HG03135 (cell line): ENCODE measurements at regions not wholly inside any gene's neighbourhood (a gene's known extent, or its start where the extent isn't known, plus 50 kb on each side); places are given as distances from the start of the nearest gene placed in this dataset.

ENCODE experiments used
- ATAC-seq: cut with Tn5 transposase; IDR thresholded peaks from one replicate; pipeline ENCODE4 v1.9.1; 2021; ENCODE audit warnings: mild to moderate bottlenecking, moderate library complexity; ENCODE audit not compliant: unreplicated experiment

GRCh38 chr2:88283886-88284592 lies 113.9 kb downstream of the THNSL2 start:
- ATAC-seq = no peak

- no peak for ATAC-seq
Observed at GRCh38 chr2:88281302-88282217, 111.4 kb downstream of the THNSL2 start.

- ATAC-seq = no peak
Observed at GRCh38 chr2:88269836-88270235, 99.7 kb downstream of the THNSL2 start.

GRCh38 chr2:88265352-88266303 lies 95.5 kb downstream of the THNSL2 start:
- ATAC-seq = no peak

GRCh38 chr2:88263861-88264260 lies 93.7 kb downstream of the THNSL2 start:
- ATAC-seq = no peak

- no peak for ATAC-seq
Observed at GRCh38 chr2:88261725-88262124, 91.6 kb downstream of the THNSL2 start.

GRCh38 chr2:88258208-88258607 lies 88.1 kb downstream of the THNSL2 start:
- no peak for ATAC-seq

GRCh38 chr2:88254437-88255091 lies 84.4 kb downstream of the THNSL2 start:
- ATAC-seq = no peak

- ATAC-seq = no peak
Observed at GRCh38 chr2:88253997-88254396, 83.9 kb downstream of the THNSL2 start.

- no peak for ATAC-seq
Observed at GRCh38 chr2:88253375-88253774, 83.2 kb downstream of the THNSL2 start.

- no peak for ATAC-seq
Observed at GRCh38 chr2:88252646-88253045, 82.5 kb downstream of the THNSL2 start.

GRCh38 chr2:88252111-88252510 lies 82.0 kb downstream of the THNSL2 start:
- no peak for ATAC-seq

- no peak for ATAC-seq
Observed at GRCh38 chr2:88250404-88250803, 80.3 kb downstream of the THNSL2 start.

- no peak for ATAC-seq
Observed at GRCh38 chr2:88248280-88248828, 78.2 kb downstream of the THNSL2 start.

GRCh38 chr2:88247531-88247930 lies 77.4 kb downstream of the THNSL2 start:
- no peak for ATAC-seq

- ATAC-seq = no peak
Observed at GRCh38 chr2:88245109-88245508, 75.0 kb downstream of the THNSL2 start.

- ATAC-seq = no peak
Observed at GRCh38 chr2:88239781-88240180, 69.6 kb downstream of the THNSL2 start.

GRCh38 chr2:88236666-88237065 lies 66.5 kb downstream of the THNSL2 start:
- no peak for ATAC-seq
